ENCODE measurements at regions not wholly inside any gene's neighbourhood (a gene's known extent, or its start where the extent isn't known, plus 50 kb on each side); places are given as distances from the start of the nearest gene placed in this dataset.

DNA sequence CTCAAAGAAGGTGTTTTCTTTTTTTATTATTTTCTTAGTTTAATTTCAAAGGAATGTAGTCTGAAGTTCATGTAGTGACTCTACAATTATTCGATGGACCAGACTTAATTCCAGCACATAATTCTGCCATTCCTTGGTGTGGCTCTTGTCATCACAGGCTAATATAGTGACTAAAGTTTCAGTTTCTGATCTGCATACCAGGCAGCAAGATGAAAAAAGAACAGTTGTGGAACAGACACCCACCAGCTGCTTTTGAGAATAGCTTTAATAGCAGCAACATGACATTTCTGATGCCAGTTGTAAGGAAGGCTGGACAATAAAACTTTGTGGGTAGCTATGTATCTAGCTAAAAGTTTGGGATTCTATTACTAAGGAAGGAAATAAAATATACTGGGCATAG, 676.3 kb upstream of the GRAMD2B start:
- TF ChIP-seq CTCF (IDR thresholded peaks at IDR 0.05 in 4 of 5, conservative IDR thresholded peaks at IDR 0.05 in 1 of 5) = no peak
- no peak for TF ChIP-seq POLR2A (IDR thresholded peaks at IDR 0.05)

Data from gastrocnemius medialis (tissue), 4 donors.